ENCODE measurements at regions not wholly inside any gene's neighbourhood (a gene's known extent, or its start where the extent isn't known, plus 50 kb on each side); places are given as distances from the start of the nearest gene placed in this dataset.

DNA sequence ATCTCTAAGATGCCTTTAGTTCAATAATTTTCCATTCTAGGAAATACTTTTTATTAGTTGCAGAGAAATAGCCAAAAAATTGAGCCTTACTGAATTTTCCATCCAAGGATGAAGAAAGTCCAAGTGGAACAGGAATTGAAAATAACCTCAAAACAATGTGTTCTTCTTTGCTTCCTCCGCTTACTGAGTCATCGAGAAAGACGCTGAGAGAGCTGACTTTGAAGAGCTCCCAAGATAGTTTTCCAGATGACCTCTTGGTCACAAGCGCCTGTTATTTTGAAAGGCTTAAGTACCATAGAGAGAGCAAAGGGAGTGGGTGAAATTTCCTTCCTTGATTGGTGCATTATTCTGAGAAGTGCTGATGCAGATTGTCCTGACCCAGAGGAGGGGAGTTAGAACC lies 253.5 kb upstream of the ATP10B start:
- Histone ChIP-seq H3K9ac (ENCODE audit: control insufficient read depth, insufficient read depth, low read length) (no peak overlapping the region), H3K79me2 (ENCODE audit: control insufficient read depth, insufficient read depth, low read length) (no peaks in the 10 kb centered on the region), H3K27ac (ENCODE audit: control insufficient read depth, insufficient read depth) (no peak overlapping the region), H3K4me3 (no peak overlapping the region), H3K9me3 (replicated peaks; ENCODE audit: control insufficient read depth, insufficient read depth, low read length) (no peaks in the 10 kb centered on the region), H4K20me1 (ENCODE audit: control insufficient read depth, insufficient read depth) (no peaks in the 10 kb centered on the region), H3K27me3 (replicated peaks in 1 of 2; ENCODE audit: control insufficient read depth in 2 of 2, insufficient read depth in 2 of 2, low read length in 1 of 2) (no peaks in the 10 kb centered on the region), H3K36me3 (ENCODE audit: control insufficient read depth in 2 of 2, insufficient read depth in 2 of 2, low read length in 1 of 2) (no peaks in the 10 kb centered on the region), H3K4me1 (ENCODE audit: control insufficient read depth, insufficient read depth, low read length) (no peaks in the 10 kb centered on the region), H2AFZ (ENCODE audit: control insufficient read depth, low read depth, low read length) (no peak overlapping the region), H3K4me2 (ENCODE audit: control insufficient read depth, insufficient read depth) (no peak overlapping the region)
- ChIA-PET POLR2A (no interaction called here), RAD21 (ENCODE audit: unreplicated experiment) (interaction anchor here (0.5 kb wide), 1 partner anchor 362 kb away, joined by 3 read pairs; no protein-coding TSS in a partner anchor), SMC1A (ENCODE audit: uncharacterized antibody, unreplicated experiment) (interaction anchor here (0.9 to 1.4 kb wide), 4 partner anchors 16 to 598 kb away, joined by 3 to 4 read pairs (median 3); no protein-coding TSS in a partner anchor), CTCF (interaction anchor here (1.0 kb wide), 1 partner anchor 13 kb away, joined by 3 read pairs; no protein-coding TSS in a partner anchor)
- BruUV-seq (replicated peaks), result no TSS peak
- DNase-seq (ENCODE audit: low read depth, low spot score), result no peak
- ATAC-seq, result no peak
- 78% methylated on average over 4 of the region's 4 CpGs for WGBS (ENCODE audit: insufficient coverage, insufficient replicate concordance, low lambda C conversion rate, missing lambda C conversion rate)
- intact Hi-C loops (cut with micrococcal nuclease; ENCODE audit: unreplicated experiment), result no loop called here
- FAIRE-seq, result no peak
- in situ Hi-C loops (cut with MboI), result no loop called here
- no peak for TF ChIP-seq CHD1 (IDR thresholded peaks at IDR 0.05; ENCODE audit: low read depth, low read length)
- TF ChIP-seq NFXL1 (IDR thresholded peaks at IDR 0.05; ENCODE audit: borderline replicate concordance), result no peak
- TF ChIP-seq NR2C1 (IDR thresholded peaks at IDR 0.05), result no peak

DNA sequence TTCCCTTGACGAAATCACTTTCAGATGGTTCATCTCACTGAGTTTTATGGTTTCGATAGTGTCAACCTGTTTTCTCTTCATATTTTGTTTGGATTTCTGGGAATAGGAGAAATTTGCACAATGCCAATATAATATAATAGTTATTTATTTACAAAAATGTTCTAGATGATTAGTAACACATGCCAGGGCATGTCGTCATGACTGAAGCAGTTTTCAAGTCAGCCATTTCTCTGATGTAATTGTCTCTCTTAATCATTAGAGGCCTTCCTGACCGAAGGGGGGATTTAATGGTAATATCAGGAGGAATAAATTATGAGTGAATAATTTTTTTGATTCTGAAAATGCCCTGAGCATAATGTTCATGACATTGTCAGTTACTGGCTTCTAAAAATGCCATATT lies 246.5 kb upstream of the ATP10B start:
- Histone ChIP-seq H3K9me3 (replicated peaks; ENCODE audit: control insufficient read depth, insufficient read depth, low read length) (no peaks in the 10 kb centered on the region; the same call in 1 of the 3 replicates), H3K27ac (ENCODE audit: control insufficient read depth, insufficient read depth) (no peak overlapping the region), H3K36me3 (ENCODE audit: control insufficient read depth in 2 of 2, insufficient read depth in 2 of 2, low read length in 1 of 2) (no peaks in the 10 kb centered on the region; a peak in 1 of 4 replicates), H3K4me3 (no peak overlapping the region), H4K20me1 (ENCODE audit: control insufficient read depth, insufficient read depth) (no peaks in the 10 kb centered on the region), H3K9ac (ENCODE audit: control insufficient read depth, insufficient read depth, low read length) (no peak overlapping the region), H3K4me1 (ENCODE audit: control insufficient read depth, insufficient read depth, low read length) (no peaks in the 10 kb centered on the region), H3K27me3 (replicated peaks in 1 of 2; ENCODE audit: control insufficient read depth in 2 of 2, insufficient read depth in 2 of 2, low read length in 1 of 2) (no peaks in the 10 kb centered on the region), H3K79me2 (ENCODE audit: control insufficient read depth, insufficient read depth, low read length) (no peaks in the 10 kb centered on the region), H3K4me2 (ENCODE audit: control insufficient read depth, insufficient read depth) (no peak overlapping the region), H2AFZ (ENCODE audit: control insufficient read depth, low read depth, low read length) (no peak overlapping the region)
- ATAC-seq, result no peak
- CTCF ChIA-PET, result no interaction called here
- RAD21 ChIA-PET (ENCODE audit: unreplicated experiment), result no interaction called here
- 38% methylated on average over 4 of the region's 4 CpGs for WGBS (ENCODE audit: insufficient coverage, insufficient replicate concordance, low lambda C conversion rate, missing lambda C conversion rate)
- SMC1A ChIA-PET (ENCODE audit: uncharacterized antibody, unreplicated experiment), result no interaction called here
- DNase-seq (ENCODE audit: low read depth, low spot score), result no peak
- in situ Hi-C loops (cut with MboI), result no loop called here
- BruUV-seq (replicated peaks), result no TSS peak
- POLR2A ChIA-PET, result no interaction called here
- intact Hi-C loops (cut with micrococcal nuclease; ENCODE audit: unreplicated experiment), result no loop called here
- FAIRE-seq, result no peak
- TF ChIP-seq MEF2B (IDR thresholded peaks at IDR 0.05; ENCODE audit: partially characterized antibody, poor library complexity, severe bottlenecking) (no peak), STAT1 (conservative IDR thresholded peaks at IDR 0.05) (no peak), GATAD2B (conservative IDR thresholded peaks at IDR 0.05; ENCODE audit: low read depth) (no peak), CHD2 (IDR thresholded peaks at IDR 0.05; ENCODE audit: borderline replicate concordance, low read depth, low read length) (no peak), ATF7 (IDR thresholded peaks at IDR 0.05; ENCODE audit: low read depth) (no peak), DPF2 (IDR thresholded peaks at IDR 0.05) (no peak), SMARCA5 (IDR thresholded peaks at IDR 0.05) (no peak), SREBF1 (IDR thresholded peaks at IDR 0.05; ENCODE audit: low read length) (no peak), SMAD5 (IDR thresholded peaks at IDR 0.05; ENCODE audit: low read depth) (no peak), SRF (IDR thresholded peaks at IDR 0.05; ENCODE audit: low read depth in 2 of 2, low read length in 2 of 2) (no peak), NR2C2 (IDR thresholded peaks at IDR 0.05; ENCODE audit: borderline replicate concordance, control insufficient read depth, insufficient read length, low read depth) (no peak), ZBED1 (IDR thresholded peaks at IDR 0.05; ENCODE audit: borderline replicate concordance) (no peak)
- TF ChIP-seq, protein P1, sequence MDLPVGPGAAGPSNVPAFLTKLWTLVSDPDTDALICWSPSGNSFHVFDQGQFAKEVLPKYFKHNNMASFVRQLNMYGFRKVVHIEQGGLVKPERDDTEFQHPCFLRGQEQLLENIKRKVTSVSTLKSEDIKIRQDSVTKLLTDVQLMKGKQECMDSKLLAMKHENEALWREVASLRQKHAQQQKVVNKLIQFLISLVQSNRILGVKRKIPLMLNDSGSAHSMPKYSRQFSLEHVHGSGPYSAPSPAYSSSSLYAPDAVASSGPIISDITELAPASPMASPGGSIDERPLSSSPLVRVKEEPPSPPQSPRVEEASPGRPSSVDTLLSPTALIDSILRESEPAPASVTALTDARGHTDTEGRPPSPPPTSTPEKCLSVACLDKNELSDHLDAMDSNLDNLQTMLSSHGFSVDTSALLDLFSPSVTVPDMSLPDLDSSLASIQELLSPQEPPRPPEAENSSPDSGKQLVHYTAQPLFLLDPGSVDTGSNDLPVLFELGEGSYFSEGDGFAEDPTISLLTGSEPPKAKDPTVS (IDR thresholded peaks at IDR 0.05; ENCODE audit: low read depth, low read length), result no peak
- TF ChIP-seq, protein P2, sequence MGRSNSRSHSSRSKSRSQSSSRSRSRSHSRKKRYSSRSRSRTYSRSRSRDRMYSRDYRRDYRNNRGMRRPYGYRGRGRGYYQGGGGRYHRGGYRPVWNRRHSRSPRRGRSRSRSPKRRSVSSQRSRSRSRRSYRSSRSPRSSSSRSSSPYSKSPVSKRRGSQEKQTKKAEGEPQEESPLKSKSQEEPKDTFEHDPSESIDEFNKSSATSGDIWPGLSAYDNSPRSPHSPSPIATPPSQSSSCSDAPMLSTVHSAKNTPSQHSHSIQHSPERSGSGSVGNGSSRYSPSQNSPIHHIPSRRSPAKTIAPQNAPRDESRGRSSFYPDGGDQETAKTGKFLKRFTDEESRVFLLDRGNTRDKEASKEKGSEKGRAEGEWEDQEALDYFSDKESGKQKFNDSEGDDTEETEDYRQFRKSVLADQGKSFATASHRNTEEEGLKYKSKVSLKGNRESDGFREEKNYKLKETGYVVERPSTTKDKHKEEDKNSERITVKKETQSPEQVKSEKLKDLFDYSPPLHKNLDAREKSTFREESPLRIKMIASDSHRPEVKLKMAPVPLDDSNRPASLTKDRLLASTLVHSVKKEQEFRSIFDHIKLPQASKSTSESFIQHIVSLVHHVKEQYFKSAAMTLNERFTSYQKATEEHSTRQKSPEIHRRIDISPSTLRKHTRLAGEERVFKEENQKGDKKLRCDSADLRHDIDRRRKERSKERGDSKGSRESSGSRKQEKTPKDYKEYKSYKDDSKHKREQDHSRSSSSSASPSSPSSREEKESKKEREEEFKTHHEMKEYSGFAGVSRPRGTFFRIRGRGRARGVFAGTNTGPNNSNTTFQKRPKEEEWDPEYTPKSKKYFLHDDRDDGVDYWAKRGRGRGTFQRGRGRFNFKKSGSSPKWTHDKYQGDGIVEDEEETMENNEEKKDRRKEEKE (IDR thresholded peaks at IDR 0.05), result no peak

Data from GM12878 (cell line).